ENCODE measurements at regions not wholly inside any gene's neighbourhood (a gene's known extent, or its start where the extent isn't known, plus 50 kb on each side); places are given as distances from the start of the nearest gene placed in this dataset.
"Not testable (repeated sequence)": the region's sequence is repeated elsewhere in the genome, so short reads cannot be mapped to it uniquely, and the experiment has no call there.

DNA sequence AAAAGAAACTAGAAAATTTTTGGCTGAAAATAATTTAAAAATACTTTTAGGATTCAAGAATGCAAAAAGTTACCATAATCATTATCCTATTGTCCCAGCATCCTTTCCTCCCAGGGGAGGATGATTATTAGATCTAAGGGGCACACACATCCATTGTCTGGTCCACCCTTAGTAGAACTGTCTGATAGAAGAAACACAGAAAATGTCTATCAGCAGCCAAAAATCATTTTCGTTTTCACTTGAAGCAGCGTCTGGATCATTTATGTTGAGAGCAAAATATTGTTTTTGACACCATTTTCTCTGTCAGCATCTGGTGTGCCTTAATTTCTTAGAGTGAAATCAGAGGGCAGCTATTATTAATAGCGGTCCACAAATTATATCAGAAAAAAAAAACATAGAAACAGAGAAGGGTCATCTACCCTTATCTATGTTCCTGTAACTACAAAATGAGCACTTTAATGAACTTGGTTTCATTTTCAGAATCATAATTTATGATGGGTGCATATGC, 446.3 kb downstream of the TRAM1L1 start:
- no peak for DNase-seq

DNA sequence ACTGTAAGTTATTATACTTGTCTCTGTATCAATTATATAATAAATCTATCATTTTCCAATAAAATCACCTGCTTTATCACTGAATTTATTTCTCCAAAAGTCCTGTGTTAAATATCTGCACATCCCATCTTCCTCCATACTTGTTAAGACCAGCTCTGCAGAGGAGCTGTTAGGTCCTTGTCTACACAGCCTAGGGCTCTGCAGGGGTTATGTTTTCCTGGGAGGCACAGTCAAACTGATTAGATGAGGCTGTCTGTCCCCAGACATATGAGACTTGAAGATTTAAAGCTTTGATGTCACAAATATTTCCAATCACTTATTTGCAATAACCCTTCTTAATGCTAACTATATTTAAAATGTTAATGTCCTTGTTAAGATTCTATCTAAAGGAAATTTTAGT, 446.8 kb downstream of the TRAM1L1 start:
- no peak for DNase-seq

DNA sequence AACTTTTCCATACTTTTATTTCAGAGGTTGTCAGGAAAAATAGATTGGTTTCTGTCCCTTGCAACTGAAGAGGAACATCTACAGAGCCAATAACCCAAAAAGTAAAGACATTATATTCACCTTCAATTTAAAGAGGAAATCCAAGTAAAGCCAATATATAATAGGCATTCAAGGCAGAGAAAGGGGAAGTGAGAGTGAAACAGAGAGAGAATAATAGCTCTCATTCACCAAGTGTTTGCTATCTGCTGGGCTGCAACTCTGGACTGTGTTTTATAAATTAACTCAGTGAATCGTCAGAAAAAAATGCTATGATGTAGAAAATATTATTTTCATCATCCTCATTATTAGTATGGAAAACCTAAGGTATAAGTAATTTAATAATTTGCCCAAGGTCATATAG, 448.5 kb downstream of the TRAM1L1 start:
- DNase-seq: no peak

- DNase-seq: no peak
These were observed 453.1 kb downstream of the TRAM1L1 start for GRCh38 chr4:116632269-116632668.

DNA sequence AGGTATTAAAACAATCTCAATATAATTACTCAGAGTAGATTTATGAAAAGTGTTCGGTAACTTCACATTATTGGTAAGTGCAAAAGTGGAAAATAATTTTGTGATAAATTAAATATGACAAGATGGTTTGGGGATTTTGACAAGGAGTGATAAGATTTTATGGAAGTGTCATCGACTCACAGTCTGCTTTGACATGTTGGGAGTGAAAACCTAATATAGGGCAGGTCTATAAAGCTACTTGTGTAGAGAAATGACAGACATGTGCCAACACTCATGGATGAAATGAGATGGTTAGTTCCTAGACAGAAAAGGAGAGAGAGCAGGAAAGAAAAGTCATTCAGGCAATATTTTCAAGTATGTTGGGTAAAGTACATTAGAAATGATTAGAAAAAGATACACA, 456.8 kb downstream of the TRAM1L1 start:
- DNase-seq: no peak

DNA sequence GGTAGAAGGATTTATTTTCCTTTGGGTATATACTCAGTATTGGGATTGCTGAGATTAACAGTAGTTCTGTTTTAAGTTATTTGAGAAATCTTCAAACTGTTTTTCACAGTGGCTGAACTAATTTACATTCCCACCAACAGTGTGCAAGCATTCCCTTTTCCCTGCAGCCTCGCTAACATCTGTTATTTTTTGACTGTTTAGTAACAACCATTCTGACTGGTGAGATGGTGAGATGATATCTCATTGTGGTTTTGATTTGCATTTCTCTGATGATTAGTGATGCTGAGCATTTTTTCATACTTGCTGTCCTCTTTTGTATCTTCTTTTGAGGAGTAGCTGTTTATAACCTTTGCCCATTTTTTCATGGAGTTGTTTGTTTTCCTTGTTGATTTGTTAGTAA, 457.8 kb downstream of the TRAM1L1 start:
- DNase-seq: no peak

GRCh38 chr4:116619508-116619907, 465.9 kb downstream of the TRAM1L1 start:
- not testable (repeated sequence) for DNase-seq

- no peak for DNase-seq
These were observed 466.7 kb downstream of the TRAM1L1 start for GRCh38 chr4:116618638-116619037.

DNA sequence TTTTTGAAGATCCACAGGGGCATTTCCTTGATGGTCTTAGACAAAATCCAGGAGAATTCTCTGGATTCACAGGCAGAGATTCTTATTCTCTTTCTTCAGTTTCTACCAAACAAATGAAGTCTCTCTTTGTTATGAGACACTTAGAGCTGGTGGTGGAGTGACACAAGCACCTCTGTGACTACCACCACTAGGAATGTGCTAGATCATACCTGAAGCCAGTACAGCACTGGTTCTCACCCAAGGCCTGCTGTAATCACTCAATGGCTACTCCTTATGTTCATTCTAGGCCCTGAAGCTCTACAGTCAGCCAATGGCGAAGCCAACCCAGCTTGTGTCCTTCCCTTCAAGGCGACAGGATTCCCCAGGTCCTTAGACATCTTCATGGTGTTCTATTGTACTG, 482.3 kb downstream of the TRAM1L1 start:
- DNase-seq: no peak

GRCh38 chr4:116599859-116600258, 485.5 kb downstream of the TRAM1L1 start:
- DNase-seq: no peak

GRCh38 chr4:116598980-116599789, 486.2 kb downstream of the TRAM1L1 start:
- no peak for DNase-seq

GRCh38 chr4:116598155-116598979, 487.0 kb downstream of the TRAM1L1 start:
- DNase-seq: no peak

GRCh38 chr4:116590648-116591047, 494.7 kb downstream of the TRAM1L1 start:
- no peak for DNase-seq

DNA sequence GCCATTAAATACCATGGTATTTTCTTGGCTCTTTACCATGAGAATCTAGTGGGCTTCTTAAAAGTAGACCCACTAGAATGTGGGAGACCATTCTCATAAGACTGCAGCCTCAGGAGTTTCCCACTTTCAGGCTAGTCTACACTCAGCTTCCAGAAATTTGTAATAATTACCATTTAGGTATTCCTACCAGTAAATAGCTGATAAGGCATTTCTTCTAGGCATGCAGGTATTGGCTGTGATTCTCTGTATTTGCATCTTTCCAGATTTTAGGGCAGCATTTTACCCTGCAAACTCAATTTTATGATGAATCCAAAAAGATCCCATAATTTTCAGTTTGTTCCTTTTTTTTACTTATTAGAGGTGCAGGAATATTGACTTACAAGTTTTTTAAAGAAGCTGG, 496.6 kb downstream of the TRAM1L1 start:
- DNase-seq: no peak

DNA sequence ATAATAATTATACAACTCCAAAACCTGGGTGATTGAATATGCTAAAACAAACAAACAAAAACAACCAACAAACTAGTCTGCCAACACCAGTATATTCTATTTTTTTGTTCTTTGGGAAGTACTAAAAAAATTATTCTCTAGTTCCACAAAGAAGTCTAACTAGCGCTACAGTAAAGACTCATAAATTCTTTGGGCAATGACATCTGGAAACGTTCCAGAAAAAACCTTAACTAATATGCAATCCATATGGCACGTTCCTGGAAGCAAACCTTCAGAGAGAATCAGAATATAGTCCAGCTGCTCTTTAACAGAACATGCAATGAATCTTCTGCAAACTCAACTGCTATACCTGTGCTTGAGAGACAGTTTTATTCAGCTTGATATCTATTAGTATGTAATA, 500.1 kb downstream of the TRAM1L1 start:
- DNase-seq: no peak

GRCh38 chr4:116577321-116577720, 508.1 kb downstream of the TRAM1L1 start:
- DNase-seq: no peak

- DNase-seq: no peak
These were observed 511.8 kb downstream of the TRAM1L1 start for GRCh38 chr4:116573540-116573939.

- no peak for DNase-seq
These were observed 523.6 kb downstream of the TRAM1L1 start for GRCh38 chr4:116561768-116562167.

GRCh38 chr4:116551806-116552205, 533.6 kb downstream of the TRAM1L1 start:
- DNase-seq: no peak

DNA sequence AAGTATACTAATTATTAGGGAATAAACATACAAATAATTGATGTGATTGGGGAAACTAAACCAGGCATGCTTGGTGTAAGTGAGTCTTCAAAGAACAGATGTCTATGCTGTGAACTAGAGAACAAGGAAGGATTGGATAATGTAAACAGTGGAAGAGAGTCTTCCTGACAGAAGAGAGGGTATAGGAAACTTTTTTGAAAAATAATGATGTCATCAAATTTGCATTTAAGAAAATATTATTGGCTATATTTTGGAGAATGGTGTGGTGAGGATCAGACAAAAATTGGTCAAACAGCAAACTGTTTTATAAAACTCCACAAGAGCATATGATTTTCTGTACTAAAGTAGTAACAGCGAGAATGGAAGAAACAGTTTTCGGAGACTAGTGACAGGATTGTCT, 537.7 kb downstream of the TRAM1L1 start:
- no peak for DNase-seq

- DNase-seq: no peak
These were observed 538.6 kb downstream of the TRAM1L1 start for GRCh38 chr4:116546759-116547158.

DNA sequence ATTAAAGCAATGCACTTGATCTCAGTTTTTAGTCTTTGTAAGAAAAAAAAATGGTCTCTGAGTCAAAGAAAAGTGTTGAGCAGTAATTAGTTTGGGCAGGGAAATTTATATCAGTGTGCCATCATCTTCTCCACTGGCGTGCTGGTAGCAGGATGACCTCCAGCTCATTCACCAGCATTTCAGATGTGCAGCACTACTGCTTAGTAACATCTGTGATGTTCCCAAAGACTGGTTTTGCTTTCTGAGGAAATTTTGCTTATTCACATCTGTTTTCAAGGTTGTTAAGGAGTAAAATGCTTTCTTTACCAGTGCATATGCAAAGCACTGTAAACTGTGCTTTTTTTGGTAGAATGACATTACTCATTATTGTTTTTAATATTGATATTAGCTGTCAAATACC, 540.4 kb downstream of the TRAM1L1 start:
- DNase-seq: no peak

GRCh38 chr4:116539744-116540143, 545.6 kb downstream of the TRAM1L1 start:
- no peak for DNase-seq

- no peak for DNase-seq
These were observed 547.5 kb downstream of the TRAM1L1 start for GRCh38 chr4:116537828-116538227.
